DND-41 (cell line): ENCODE measurements at regions not wholly inside any gene's neighbourhood (a gene's known extent, or its start where the extent isn't known, plus 50 kb on each side); places are given as distances from the start of the nearest gene placed in this dataset.

Experiments
- ATAC-seq: fragments of 200-7000 bp; cut with Tn5 transposase; 3 replicates; pipeline ENCODE4 v1.9.1; 2021; ENCODE audit warnings: low read depth; ENCODE audit not compliant: insufficient read depth
- DNase-seq: peaks from one replicate; pipeline ENCODE4 v3.0.0-alpha.2; 2020
- H2AFZ ChIP-seq: 2 replicates; pipeline ENCODE4 v1.6.0; 2012; ENCODE audit warnings: low read depth, low read length
- H3K27ac ChIP-seq: 2 replicates; pipeline ENCODE4 v1.5.1; 2012; ENCODE audit warnings: low read length, inconsistent platforms
- H3K27me3 ChIP-seq: fragments of 200-600 bp; sonication (generic); 2 replicates; pipeline ENCODE4 v1.6.0; 2012; ENCODE audit warnings: low read length, mild to moderate bottlenecking, inconsistent platforms; ENCODE audit not compliant: insufficient read depth, poor library complexity
- H3K36me3 ChIP-seq: 2 replicates; pipeline ENCODE4 v1.5.1; 2012; ENCODE audit warnings: low read length, inconsistent platforms; ENCODE audit not compliant: insufficient read depth
- H3K4me1 ChIP-seq: 2 replicates; pipeline ENCODE4 v1.5.1; 2012; ENCODE audit warnings: mild to moderate bottlenecking, low read length; ENCODE audit not compliant: insufficient read depth
- H3K4me2 ChIP-seq: 2 replicates; pipeline ENCODE4 v1.6.0; 2012; ENCODE audit warnings: mild to moderate bottlenecking, moderate library complexity, low read length, inconsistent platforms; ENCODE audit not compliant: insufficient read depth
- H3K4me3 ChIP-seq, 2 experiments: fragments of 200-600 bp in 1 of 2; shearing (Covaris generic) in 1 of 2; 2 replicates each; pipeline ENCODE4 v1.5.1; 2012 to 2016; ENCODE audit warnings: inconsistent platforms in 2 of 2, low read length in 2 of 2, mild to moderate bottlenecking in 2 of 2, low read depth in 1 of 2, moderate library complexity in 1 of 2
- H3K79me2 ChIP-seq: 2 replicates; pipeline ENCODE4 v1.6.0; 2012; ENCODE audit warnings: low read length, inconsistent platforms; ENCODE audit not compliant: insufficient read depth
- H3K9ac ChIP-seq: 2 replicates; pipeline ENCODE4 v1.6.0; 2012; ENCODE audit warnings: low read depth, mild to moderate bottlenecking, inconsistent platforms, low read length, moderate library complexity
- H3K9me3 ChIP-seq: 2 replicates; pipeline ENCODE4 v1.5.1; 2012; ENCODE audit warnings: low read length, moderate library complexity, mild to moderate bottlenecking, inconsistent platforms; ENCODE audit not compliant: insufficient read depth, severe bottlenecking
- H4K20me1 ChIP-seq: 2 replicates; pipeline ENCODE4 v1.6.0; 2012; ENCODE audit warnings: low read length; ENCODE audit not compliant: insufficient read depth
- EZH2 ChIP-seq: IDR thresholded peaks from 3 replicates; pipeline ENCODE4 v1.6.1; 2012; ENCODE audit warnings: borderline replicate concordance, low read depth, mild to moderate bottlenecking, moderate library complexity, low read length, inconsistent platforms; ENCODE audit not compliant: severe bottlenecking
- TF ChIP-seq, protein P1 (sequence below): IDR thresholded peaks from 2 replicates; pipeline ENCODE4 v1.5.1; 2012; ENCODE audit warnings: borderline replicate concordance, low read length, moderate library complexity, mild to moderate bottlenecking; ENCODE audit not compliant: poor library complexity, severe bottlenecking; ENCODE audit errors: extremely low read depth

DNA sequence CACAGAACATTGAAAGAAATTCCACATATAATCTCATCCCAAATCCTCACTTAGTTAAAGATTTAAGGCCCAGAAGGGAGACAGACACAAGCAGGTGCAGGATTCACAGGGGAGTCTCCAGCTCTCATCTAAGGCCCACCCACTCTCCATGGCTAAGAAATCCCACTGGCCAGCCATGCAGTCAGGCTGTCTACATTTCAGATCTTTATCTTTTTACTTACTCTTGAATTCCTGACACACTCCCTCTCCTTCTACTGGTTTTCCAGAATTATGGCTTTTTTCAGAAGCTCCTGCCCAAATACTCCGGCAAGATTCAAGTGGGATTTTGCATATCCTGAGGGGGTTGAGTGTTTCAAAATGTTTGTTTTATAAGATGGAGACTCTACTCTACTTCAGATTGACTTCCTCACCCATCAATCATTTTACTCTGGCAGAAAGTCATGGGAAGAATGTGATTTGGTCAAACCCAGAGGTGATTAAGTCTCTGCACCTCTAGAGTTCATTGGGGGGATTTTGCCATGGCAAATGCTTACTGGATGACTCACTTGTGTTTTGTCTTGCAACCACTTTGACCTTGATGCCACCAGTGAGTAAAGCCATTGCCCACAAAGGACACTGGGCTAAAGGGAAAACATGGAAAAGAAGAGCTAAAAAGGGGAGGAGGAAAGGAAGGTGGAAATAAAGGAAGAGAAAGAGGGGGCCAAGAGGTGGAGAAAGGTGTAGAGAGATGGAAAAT, 688.8 kb upstream of the SALL1 start:
- no peak overlapping the region for H3K9ac ChIP-seq
- H3K27me3 ChIP-seq: no peaks in the 10 kb centered on the region
- DNase-seq (no peak), ATAC-seq (no peak)
- H3K4me3 ChIP-seq: no peak overlapping the region
- TF ChIP-seq EZH2: no peak
- TF ChIP-seq, protein P1, sequence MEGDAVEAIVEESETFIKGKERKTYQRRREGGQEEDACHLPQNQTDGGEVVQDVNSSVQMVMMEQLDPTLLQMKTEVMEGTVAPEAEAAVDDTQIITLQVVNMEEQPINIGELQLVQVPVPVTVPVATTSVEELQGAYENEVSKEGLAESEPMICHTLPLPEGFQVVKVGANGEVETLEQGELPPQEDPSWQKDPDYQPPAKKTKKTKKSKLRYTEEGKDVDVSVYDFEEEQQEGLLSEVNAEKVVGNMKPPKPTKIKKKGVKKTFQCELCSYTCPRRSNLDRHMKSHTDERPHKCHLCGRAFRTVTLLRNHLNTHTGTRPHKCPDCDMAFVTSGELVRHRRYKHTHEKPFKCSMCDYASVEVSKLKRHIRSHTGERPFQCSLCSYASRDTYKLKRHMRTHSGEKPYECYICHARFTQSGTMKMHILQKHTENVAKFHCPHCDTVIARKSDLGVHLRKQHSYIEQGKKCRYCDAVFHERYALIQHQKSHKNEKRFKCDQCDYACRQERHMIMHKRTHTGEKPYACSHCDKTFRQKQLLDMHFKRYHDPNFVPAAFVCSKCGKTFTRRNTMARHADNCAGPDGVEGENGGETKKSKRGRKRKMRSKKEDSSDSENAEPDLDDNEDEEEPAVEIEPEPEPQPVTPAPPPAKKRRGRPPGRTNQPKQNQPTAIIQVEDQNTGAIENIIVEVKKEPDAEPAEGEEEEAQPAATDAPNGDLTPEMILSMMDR: no peak
- no peaks in the 10 kb centered on the region for H3K4me1 ChIP-seq
- no peak overlapping the region for H2AFZ ChIP-seq
- H3K4me2 ChIP-seq: no peak overlapping the region
- H4K20me1 ChIP-seq: no peaks in the 10 kb centered on the region
- H3K27ac ChIP-seq: no peak overlapping the region
- no peaks in the 10 kb centered on the region for H3K79me2 ChIP-seq
- no peaks in the 10 kb centered on the region for H3K36me3 ChIP-seq
- H3K9me3 ChIP-seq: no peaks in the 10 kb centered on the region

DNA sequence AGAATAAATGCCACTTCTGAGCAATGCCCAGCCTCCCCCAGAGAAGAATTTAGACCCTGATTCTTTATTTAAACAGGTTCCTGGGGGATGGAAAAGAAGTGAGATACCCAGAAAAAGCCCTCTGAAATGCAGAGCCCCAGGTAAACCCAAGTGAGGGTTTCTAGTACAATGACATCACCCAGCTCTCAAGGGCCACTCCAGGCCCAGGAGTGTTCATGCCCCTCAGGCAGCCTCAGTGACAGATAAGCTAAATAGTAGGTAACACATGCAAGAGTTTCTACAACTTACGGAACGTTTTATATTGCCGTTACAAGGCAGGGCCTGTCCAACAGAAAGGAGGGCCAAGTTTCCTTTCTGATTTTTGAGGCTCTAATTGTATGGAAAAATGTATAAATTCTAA, 683.7 kb upstream of the SALL1 start:
- Histone ChIP-seq H3K79me2 (no peaks in the 10 kb centered on the region), H3K4me2 (no peak overlapping the region), H3K4me1 (no peaks in the 10 kb centered on the region), H4K20me1 (no peaks in the 10 kb centered on the region), H3K36me3 (no peaks in the 10 kb centered on the region), H2AFZ (no peak overlapping the region), H3K9me3 (no peaks in the 10 kb centered on the region), H3K27me3 (no peaks in the 10 kb centered on the region), H3K4me3 (no peak overlapping the region), H3K9ac (no peak overlapping the region), H3K27ac (no peak overlapping the region)
- no peak for DNase-seq
- ATAC-seq: no peak
- TF ChIP-seq EZH2: no peak
- TF ChIP-seq, protein P1: no peak

DNA sequence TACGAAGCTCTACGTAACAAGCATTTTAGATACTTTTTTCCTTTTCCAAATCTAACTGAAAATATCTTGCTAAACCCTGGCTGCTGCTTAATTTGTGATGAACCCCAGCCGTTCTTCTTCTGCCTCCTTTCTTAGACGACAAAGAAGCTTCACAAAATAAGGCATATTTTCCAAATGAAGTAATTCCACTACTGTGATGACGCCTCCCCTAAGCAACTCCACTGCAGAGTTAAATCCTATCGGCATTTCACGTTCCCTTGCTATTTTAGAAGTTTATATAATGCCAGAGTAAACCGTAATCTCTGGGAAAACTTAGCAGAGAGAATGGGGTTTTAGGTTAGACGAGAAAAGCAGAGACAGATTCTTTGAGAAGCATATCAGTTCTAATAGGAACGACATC, 683.1 kb upstream of the SALL1 start:
- DNase-seq (no peak), ATAC-seq (no peak)
- Histone ChIP-seq H3K27me3 (no peaks in the 10 kb centered on the region), H3K4me3 (no peak overlapping the region), H3K9me3 (no peaks in the 10 kb centered on the region), H3K9ac (no peak overlapping the region), H3K4me1 (no peaks in the 10 kb centered on the region), H3K27ac (no peak overlapping the region), H3K4me2 (no peak overlapping the region), H3K79me2 (no peaks in the 10 kb centered on the region), H4K20me1 (no peaks in the 10 kb centered on the region), H2AFZ (no peak overlapping the region), H3K36me3 (no peaks in the 10 kb centered on the region)
- no peak for TF ChIP-seq EZH2
- TF ChIP-seq, protein P1: no peak
